Right ventricle myocardium superior (tissue), 1 donor: ENCODE measurements at regions not wholly inside any gene's neighbourhood (a gene's known extent, or its start where the extent isn't known, plus 50 kb on each side); places are given as distances from the start of the nearest gene placed in this dataset.
"Not testable (repeated sequence)": the region's sequence is repeated elsewhere in the genome, so short reads cannot be mapped to it uniquely, and the experiment has no call there.

Experiments
- ATAC-seq: fragments of 200-7000 bp; cut with Tn5 transposase; one replicate; pipeline ENCODE4 v1.9.1; 2020; ENCODE audit warnings: mild to moderate bottlenecking; ENCODE audit not compliant: poor library complexity
- DNase-seq: peaks from one replicate; pipeline ENCODE4 v3.0.0-alpha.2; 2020
- intact Hi-C: fragments of 100-400 bp; cut with DNase I; formaldehyde crosslinking; loops from one replicate; pipeline ENCODE4 v1.11.2; 2022
- donor health status: DM: no; HTN: yes; CAD: no; lungs with severe emphysema.

- DNase-seq = no peak
- intact Hi-C loops = no loop called here
- ATAC-seq = no peak
Measured at GRCh38 chr2:61597300-61598289, 59.4 kb upstream of the XPO1 start.

GRCh38 chr2:61594201-61594600, 56.0 kb upstream of the XPO1 start:
- ATAC-seq, DNase-seq, intact Hi-C loops: not testable (repeated sequence)

- ATAC-seq, intact Hi-C loops, DNase-seq: not testable (repeated sequence)
Measured at GRCh38 chr2:61593648-61594047, 55.5 kb upstream of the XPO1 start.

- intact Hi-C loops = no loop called here
- no peak for ATAC-seq
- no peak for DNase-seq
Measured at GRCh38 chr2:61590214-61590613, 52.1 kb upstream of the XPO1 start.

- ATAC-seq = no peak
- no peak for DNase-seq
- intact Hi-C loops = no loop called here
Measured at GRCh38 chr2:61588566-61588965, 50.4 kb upstream of the XPO1 start.
